ENCODE measurements at regions not wholly inside any gene's neighbourhood (a gene's known extent, or its start where the extent isn't known, plus 50 kb on each side); places are given as distances from the start of the nearest gene placed in this dataset.

GRCh38 chr7:46741938-46742540 is 821.0 kb upstream of the IGFBP3 start:
- no peak overlapping the region for H3K27ac ChIP-seq
- no peak for TF ChIP-seq CTCF (conservative IDR thresholded peaks at IDR 0.05; ENCODE audit: low read depth)
- CTCF ChIA-PET, result no interaction called here
- POLR2A ChIA-PET (ENCODE audit: low non-redundant PET), result no interaction called here
- DNase-seq (ENCODE audit: low spot score), result no peak

GRCh38 chr7:46741181-46741580 is 820.1 kb upstream of the IGFBP3 start:
- no peak for TF ChIP-seq CTCF (conservative IDR thresholded peaks at IDR 0.05; ENCODE audit: low read depth)
- no peak for DNase-seq (ENCODE audit: low spot score)
- no peak overlapping the region for H3K27ac ChIP-seq
- CTCF ChIA-PET, result no interaction called here
- POLR2A ChIA-PET (ENCODE audit: low non-redundant PET), result no interaction called here

- POLR2A ChIA-PET (ENCODE audit: low non-redundant PET), result no interaction called here
- CTCF ChIA-PET, result interaction anchor here (0.5 kb wide), 1 partner anchor 53 kb away, joined by 4 read pairs; no protein-coding TSS in a partner anchor
- DNase-seq (ENCODE audit: low spot score), result no peak
- TF ChIP-seq CTCF (conservative IDR thresholded peaks at IDR 0.05; ENCODE audit: low read depth), result no peak
- H3K27ac ChIP-seq, result no peak overlapping the region
These were observed 818.6 kb upstream of the IGFBP3 start for GRCh38 chr7:46739518-46740234.

- ChIA-PET POLR2A (ENCODE audit: low non-redundant PET) (no interaction called here), CTCF (no interaction called here)
- no peak overlapping the region for H3K27ac ChIP-seq
- TF ChIP-seq CTCF (conservative IDR thresholded peaks at IDR 0.05; ENCODE audit: low read depth), result no peak
- DNase-seq (ENCODE audit: low spot score), result no peak
These were observed 817.7 kb upstream of the IGFBP3 start for GRCh38 chr7:46738796-46739195.

GRCh38 chr7:46738165-46738564 is 817.1 kb upstream of the IGFBP3 start:
- DNase-seq (ENCODE audit: low spot score), result no peak
- ChIA-PET POLR2A (ENCODE audit: low non-redundant PET) (no interaction called here), CTCF (no interaction called here)
- no peak for TF ChIP-seq CTCF (conservative IDR thresholded peaks at IDR 0.05; ENCODE audit: low read depth)
- no peak overlapping the region for H3K27ac ChIP-seq

GRCh38 chr7:46725838-46726237 is 804.8 kb upstream of the IGFBP3 start:
- H3K27ac ChIP-seq, result no peak overlapping the region
- ChIA-PET CTCF (interaction anchor here (0.7 to 0.9 kb wide), 2 partner anchors 24 to 275 kb away, joined by 3 read pairs; no protein-coding TSS in a partner anchor), POLR2A (ENCODE audit: low non-redundant PET) (no interaction called here)
- no peak for TF ChIP-seq CTCF (conservative IDR thresholded peaks at IDR 0.05; ENCODE audit: low read depth)
- no peak for DNase-seq (ENCODE audit: low spot score)

All from RWPE1 (cell line).